ENCODE measurements at regions not wholly inside any gene's neighbourhood (a gene's known extent, or its start where the extent isn't known, plus 50 kb on each side); places are given as distances from the start of the nearest gene placed in this dataset.

DNA sequence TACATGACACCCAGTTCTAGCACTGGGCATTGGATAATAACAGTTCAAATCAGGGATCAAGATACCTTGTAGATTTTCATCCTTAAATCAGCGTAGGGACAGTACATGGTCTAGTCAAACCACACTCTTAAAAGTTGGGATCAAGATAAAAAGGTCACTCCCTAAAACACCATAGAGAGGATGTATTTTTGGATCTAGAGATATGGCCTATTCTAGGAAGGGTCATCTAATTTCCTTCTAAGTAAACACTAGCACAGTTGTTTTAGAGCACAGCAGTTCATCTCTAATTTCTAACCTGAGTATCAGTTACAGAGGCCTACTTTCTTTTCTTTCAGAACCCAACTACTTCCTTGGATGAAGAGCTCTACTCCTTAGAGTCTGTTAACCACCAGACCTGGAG lies 166.4 kb upstream of the GRIN3A start:
- no peak overlapping the region for H2AFZ ChIP-seq (ENCODE audit: low read depth)
- 7% methylated on average over 1 of the region's 1 CpG for WGBS (ENCODE audit: low lambda C conversion rate)
- H3F3A ChIP-seq (replicated peaks; ENCODE audit: insufficient read depth) = no peaks in the 10 kb centered on the region
- H3K9me3 ChIP-seq = no peaks in the 10 kb centered on the region
- no peak overlapping the region for H3K27ac ChIP-seq (ENCODE audit: low read depth in 2 of 2, low read length in 1 of 2)
- H3K36me3 ChIP-seq (replicated peaks in 1 of 2; ENCODE audit: control insufficient read depth in 1 of 2, insufficient read depth in 2 of 2, low read length in 1 of 2) = no peaks in the 10 kb centered on the region
- H3K27me3 ChIP-seq (ENCODE audit: insufficient read depth) = no peaks in the 10 kb centered on the region
- CTCF ChIA-PET = no interaction called here
- H3K79me2 ChIP-seq (ENCODE audit: insufficient read depth) = no peaks in the 10 kb centered on the region
- H3K9ac ChIP-seq = no peak overlapping the region
- H4K20me1 ChIP-seq (ENCODE audit: insufficient read depth) = no peaks in the 10 kb centered on the region
- POLR2A ChIA-PET = no interaction called here
- no peak for DNase-seq
- no peaks in the 10 kb centered on the region for H3K9me2 ChIP-seq
- no peak overlapping the region for H3K4me3 ChIP-seq (ENCODE audit: low read depth in 2 of 2, low read length in 1 of 2)
- no peak for TF ChIP-seq CHD2 (IDR thresholded peaks at IDR 0.05; ENCODE audit: low read length, partially characterized antibody)
- no peak overlapping the region for H3K4me2 ChIP-seq
- no peaks in the 10 kb centered on the region for H3K4me1 ChIP-seq (ENCODE audit: control insufficient read depth in 1 of 2, insufficient read depth in 2 of 2, low read depth in 1 of 2, low read length in 1 of 2)

DNA sequence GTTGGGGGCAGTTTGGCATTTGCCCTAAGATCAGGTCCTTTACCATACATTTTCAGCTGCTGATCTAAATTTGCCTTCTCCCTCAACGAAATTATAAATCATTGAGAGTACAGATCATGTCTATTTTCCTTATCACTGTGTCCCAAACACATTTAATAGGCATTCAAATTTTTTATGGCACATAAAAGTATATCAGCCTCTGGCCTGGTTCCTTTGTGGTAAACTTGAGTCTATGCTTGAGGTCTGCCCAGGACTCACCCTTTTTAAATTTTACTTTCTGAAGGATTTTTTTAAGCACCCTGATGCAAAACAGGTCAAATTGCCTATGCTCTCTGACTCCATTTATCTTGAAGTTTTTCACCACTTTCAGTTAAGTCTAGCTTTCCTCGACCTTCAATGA lies 163.6 kb upstream of the GRIN3A start:
- Histone ChIP-seq H3K9ac (no peak overlapping the region), H2AFZ (ENCODE audit: low read depth) (no peak overlapping the region), H3K27me3 (ENCODE audit: insufficient read depth) (no peaks in the 10 kb centered on the region), H3F3A (replicated peaks; ENCODE audit: insufficient read depth) (no peaks in the 10 kb centered on the region), H3K4me2 (no peak overlapping the region), H3K79me2 (ENCODE audit: insufficient read depth) (no peaks in the 10 kb centered on the region), H3K36me3 (replicated peaks in 1 of 2; ENCODE audit: control insufficient read depth in 1 of 2, insufficient read depth in 2 of 2, low read length in 1 of 2) (no peaks in the 10 kb centered on the region), H3K27ac (ENCODE audit: low read depth in 2 of 2, low read length in 1 of 2) (no peak overlapping the region), H4K20me1 (ENCODE audit: insufficient read depth) (no peaks in the 10 kb centered on the region), H3K4me3 (ENCODE audit: low read depth in 2 of 2, low read length in 1 of 2) (no peak overlapping the region), H3K4me1 (ENCODE audit: control insufficient read depth in 1 of 2, insufficient read depth in 2 of 2, low read depth in 1 of 2, low read length in 1 of 2) (no peaks in the 10 kb centered on the region), H3K9me3 (no peaks in the 10 kb centered on the region), H3K9me2 (no peaks in the 10 kb centered on the region)
- DNase-seq = no peak
- ChIA-PET CTCF (no interaction called here), POLR2A (no interaction called here)
- TF ChIP-seq POLR2AphosphoS5 (IDR thresholded peaks at IDR 0.05; ENCODE audit: low read depth, low read length) = no peak
- TF ChIP-seq, protein P1, sequence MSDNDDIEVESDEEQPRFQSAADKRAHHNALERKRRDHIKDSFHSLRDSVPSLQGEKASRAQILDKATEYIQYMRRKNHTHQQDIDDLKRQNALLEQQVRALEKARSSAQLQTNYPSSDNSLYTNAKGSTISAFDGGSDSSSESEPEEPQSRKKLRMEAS (IDR thresholded peaks at IDR 0.05; ENCODE audit: low read depth) = no peak
- TF ChIP-seq RFX5 (IDR thresholded peaks at IDR 0.05; ENCODE audit: low read length) = no peak
- TF ChIP-seq, protein P2, sequence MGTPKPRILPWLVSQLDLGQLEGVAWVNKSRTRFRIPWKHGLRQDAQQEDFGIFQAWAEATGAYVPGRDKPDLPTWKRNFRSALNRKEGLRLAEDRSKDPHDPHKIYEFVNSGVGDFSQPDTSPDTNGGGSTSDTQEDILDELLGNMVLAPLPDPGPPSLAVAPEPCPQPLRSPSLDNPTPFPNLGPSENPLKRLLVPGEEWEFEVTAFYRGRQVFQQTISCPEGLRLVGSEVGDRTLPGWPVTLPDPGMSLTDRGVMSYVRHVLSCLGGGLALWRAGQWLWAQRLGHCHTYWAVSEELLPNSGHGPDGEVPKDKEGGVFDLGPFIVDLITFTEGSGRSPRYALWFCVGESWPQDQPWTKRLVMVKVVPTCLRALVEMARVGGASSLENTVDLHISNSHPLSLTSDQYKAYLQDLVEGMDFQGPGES (IDR thresholded peaks at IDR 0.05; ENCODE audit: low read depth, low read length) = no peak
- no peak for TF ChIP-seq SMC3 (IDR thresholded peaks at IDR 0.05; ENCODE audit: low read depth, low read length)
- TF ChIP-seq CHD2 (IDR thresholded peaks at IDR 0.05; ENCODE audit: low read length, partially characterized antibody) = no peak
- no peak for TF ChIP-seq SIN3A (IDR thresholded peaks at IDR 0.05; ENCODE audit: borderline replicate concordance, low read depth, low read length)
- TF ChIP-seq, protein P3, sequence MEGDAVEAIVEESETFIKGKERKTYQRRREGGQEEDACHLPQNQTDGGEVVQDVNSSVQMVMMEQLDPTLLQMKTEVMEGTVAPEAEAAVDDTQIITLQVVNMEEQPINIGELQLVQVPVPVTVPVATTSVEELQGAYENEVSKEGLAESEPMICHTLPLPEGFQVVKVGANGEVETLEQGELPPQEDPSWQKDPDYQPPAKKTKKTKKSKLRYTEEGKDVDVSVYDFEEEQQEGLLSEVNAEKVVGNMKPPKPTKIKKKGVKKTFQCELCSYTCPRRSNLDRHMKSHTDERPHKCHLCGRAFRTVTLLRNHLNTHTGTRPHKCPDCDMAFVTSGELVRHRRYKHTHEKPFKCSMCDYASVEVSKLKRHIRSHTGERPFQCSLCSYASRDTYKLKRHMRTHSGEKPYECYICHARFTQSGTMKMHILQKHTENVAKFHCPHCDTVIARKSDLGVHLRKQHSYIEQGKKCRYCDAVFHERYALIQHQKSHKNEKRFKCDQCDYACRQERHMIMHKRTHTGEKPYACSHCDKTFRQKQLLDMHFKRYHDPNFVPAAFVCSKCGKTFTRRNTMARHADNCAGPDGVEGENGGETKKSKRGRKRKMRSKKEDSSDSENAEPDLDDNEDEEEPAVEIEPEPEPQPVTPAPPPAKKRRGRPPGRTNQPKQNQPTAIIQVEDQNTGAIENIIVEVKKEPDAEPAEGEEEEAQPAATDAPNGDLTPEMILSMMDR (IDR thresholded peaks at IDR 0.05) = no peak
- WGBS (ENCODE audit: low lambda C conversion rate) = 1% methylated on average over 2 of the region's 2 CpGs

DNA sequence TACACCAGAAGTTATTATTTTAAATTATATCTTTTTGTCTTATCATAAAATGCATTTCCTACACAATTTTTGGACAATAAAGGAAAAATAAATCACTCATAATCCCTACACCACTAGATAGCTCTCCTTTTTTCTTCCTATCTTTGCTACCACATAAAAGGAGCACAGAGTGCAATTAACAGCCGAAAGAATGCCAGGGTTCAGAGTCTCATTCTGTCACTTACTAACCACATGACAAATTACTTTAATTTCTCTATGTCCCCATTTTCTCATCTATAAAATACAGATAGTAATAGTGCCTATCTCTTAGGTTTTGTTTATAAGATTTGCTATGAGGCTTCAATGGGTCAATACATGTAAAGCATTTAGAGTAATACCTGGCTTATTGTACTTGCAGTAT lies 158.7 kb upstream of the GRIN3A start:
- TF ChIP-seq MXI1 (IDR thresholded peaks at IDR 0.05; ENCODE audit: low read depth, low read length) (no peak), RXRA (IDR thresholded peaks at IDR 0.05; ENCODE audit: borderline replicate concordance, low read depth) (no peak), RFX5 (IDR thresholded peaks at IDR 0.05; ENCODE audit: low read length) (no peak), ELF1 (IDR thresholded peaks at IDR 0.05) (no peak), RCOR1 (IDR thresholded peaks at IDR 0.05; ENCODE audit: low read length) (no peak), TEAD4 (IDR thresholded peaks at IDR 0.05; ENCODE audit: borderline replicate concordance, insufficient read depth) (no peak)
- TF ChIP-seq, protein P4, sequence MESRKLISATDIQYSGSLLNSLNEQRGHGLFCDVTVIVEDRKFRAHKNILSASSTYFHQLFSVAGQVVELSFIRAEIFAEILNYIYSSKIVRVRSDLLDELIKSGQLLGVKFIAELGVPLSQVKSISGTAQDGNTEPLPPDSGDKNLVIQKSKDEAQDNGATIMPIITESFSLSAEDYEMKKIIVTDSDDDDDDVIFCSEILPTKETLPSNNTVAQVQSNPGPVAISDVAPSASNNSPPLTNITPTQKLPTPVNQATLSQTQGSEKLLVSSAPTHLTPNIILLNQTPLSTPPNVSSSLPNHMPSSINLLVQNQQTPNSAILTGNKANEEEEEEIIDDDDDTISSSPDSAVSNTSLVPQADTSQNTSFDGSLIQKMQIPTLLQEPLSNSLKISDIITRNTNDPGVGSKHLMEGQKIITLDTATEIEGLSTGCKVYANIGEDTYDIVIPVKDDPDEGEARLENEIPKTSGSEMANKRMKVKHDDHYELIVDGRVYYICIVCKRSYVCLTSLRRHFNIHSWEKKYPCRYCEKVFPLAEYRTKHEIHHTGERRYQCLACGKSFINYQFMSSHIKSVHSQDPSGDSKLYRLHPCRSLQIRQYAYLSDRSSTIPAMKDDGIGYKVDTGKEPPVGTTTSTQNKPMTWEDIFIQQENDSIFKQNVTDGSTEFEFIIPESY (IDR thresholded peaks at IDR 0.05; ENCODE audit: borderline replicate concordance, low read depth) = no peak
- Histone ChIP-seq H3K4me1 (ENCODE audit: control insufficient read depth in 1 of 2, insufficient read depth in 2 of 2, low read depth in 1 of 2, low read length in 1 of 2) (no peaks in the 10 kb centered on the region), H3K79me2 (ENCODE audit: insufficient read depth) (no peaks in the 10 kb centered on the region), H2AFZ (ENCODE audit: low read depth) (no peak overlapping the region), H4K20me1 (ENCODE audit: insufficient read depth) (no peaks in the 10 kb centered on the region), H3K4me3 (ENCODE audit: low read depth in 2 of 2, low read length in 1 of 2) (no peak overlapping the region), H3F3A (replicated peaks; ENCODE audit: insufficient read depth) (no peaks in the 10 kb centered on the region), H3K9ac (no peak overlapping the region), H3K4me2 (no peak overlapping the region), H3K36me3 (replicated peaks in 1 of 2; ENCODE audit: control insufficient read depth in 1 of 2, insufficient read depth in 2 of 2, low read length in 1 of 2) (no peaks in the 10 kb centered on the region), H3K9me2 (no peaks in the 10 kb centered on the region), H3K27ac (ENCODE audit: low read depth in 2 of 2, low read length in 1 of 2) (no peak overlapping the region), H3K9me3 (no peaks in the 10 kb centered on the region), H3K27me3 (ENCODE audit: insufficient read depth) (no peaks in the 10 kb centered on the region)
- 13% methylated on average over 1 of the region's 1 CpG for WGBS (ENCODE audit: low lambda C conversion rate)
- no peak for DNase-seq
- CTCF ChIA-PET = interaction anchor here (1.1 kb wide), 1 partner anchor 10 kb away, joined by 3 read pairs; no protein-coding TSS in a partner anchor
- POLR2A ChIA-PET = no interaction called here
